ENCODE measurements at regions not wholly inside any gene's neighbourhood (a gene's known extent, or its start where the extent isn't known, plus 50 kb on each side); places are given as distances from the start of the nearest gene placed in this dataset.
A peak's percentile ranks its signal among the peaks of the same experiment; 100 is the strongest.

DNA sequence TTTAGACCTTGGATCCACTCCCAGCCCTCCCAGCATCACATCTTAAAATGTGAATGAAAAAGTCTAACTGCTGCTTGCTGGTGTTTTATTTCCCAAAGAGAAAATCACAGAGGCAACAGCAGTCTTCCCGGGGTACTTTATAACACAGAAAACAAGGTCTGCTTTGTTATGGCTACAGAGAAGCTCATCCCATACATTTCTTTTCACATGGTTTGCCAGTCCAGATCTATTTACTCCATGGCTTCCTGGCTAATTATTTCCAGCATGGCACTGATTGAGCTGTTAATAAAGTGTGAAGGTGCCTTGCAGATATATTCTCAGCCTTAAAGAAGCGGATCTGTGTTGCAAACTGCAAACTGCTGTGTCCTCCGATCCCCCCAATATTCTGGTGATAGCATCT is 466.1 kb upstream of the CFAP20DC start:
- WGBS (ENCODE audit: insufficient coverage): 92% methylated on average over 3 of the region's 3 CpGs
- no peaks in the 10 kb centered on the region for H3K36me3 Mint-ChIP-seq
- H3K9me3 Mint-ChIP-seq: no peaks in the 10 kb centered on the region
- peaks cover 31% of the 10 kb centered on the region in 2 donors for H3K4me1 Mint-ChIP-seq
- intact Hi-C loops (cut with micrococcal nuclease): no loop called here
- Histone ChIP-seq H3K4me3 (ENCODE audit: low read length) (no peak overlapping the region), H3K27me3 (ENCODE audit: control insufficient read depth, insufficient read depth, low read length) (no peaks in the 10 kb centered on the region), H3K36me3 (ENCODE audit: control insufficient read depth, insufficient read depth, low read length) (no peaks in the 10 kb centered on the region), H3K4me1 (ENCODE audit: control insufficient read depth, insufficient read depth, low read length) (peaks cover 8% of the 10 kb centered on the region), H3K9me3 (ENCODE audit: control insufficient read depth, insufficient read depth, low read length) (no peaks in the 10 kb centered on the region), H3K27ac (ENCODE audit: low read length) (no peak overlapping the region)
- DNase-seq: no peak
- no peak overlapping the region for H3K4me3 Mint-ChIP-seq
- no peak overlapping the region for H3K27ac Mint-ChIP-seq
- H3K27me3 Mint-ChIP-seq (ENCODE audit: low read depth in 2 of 2): peaks cover 44 to 78% of the 10 kb centered on the region in 2 donors
- no peak for ATAC-seq
- TF ChIP-seq, protein P1, sequence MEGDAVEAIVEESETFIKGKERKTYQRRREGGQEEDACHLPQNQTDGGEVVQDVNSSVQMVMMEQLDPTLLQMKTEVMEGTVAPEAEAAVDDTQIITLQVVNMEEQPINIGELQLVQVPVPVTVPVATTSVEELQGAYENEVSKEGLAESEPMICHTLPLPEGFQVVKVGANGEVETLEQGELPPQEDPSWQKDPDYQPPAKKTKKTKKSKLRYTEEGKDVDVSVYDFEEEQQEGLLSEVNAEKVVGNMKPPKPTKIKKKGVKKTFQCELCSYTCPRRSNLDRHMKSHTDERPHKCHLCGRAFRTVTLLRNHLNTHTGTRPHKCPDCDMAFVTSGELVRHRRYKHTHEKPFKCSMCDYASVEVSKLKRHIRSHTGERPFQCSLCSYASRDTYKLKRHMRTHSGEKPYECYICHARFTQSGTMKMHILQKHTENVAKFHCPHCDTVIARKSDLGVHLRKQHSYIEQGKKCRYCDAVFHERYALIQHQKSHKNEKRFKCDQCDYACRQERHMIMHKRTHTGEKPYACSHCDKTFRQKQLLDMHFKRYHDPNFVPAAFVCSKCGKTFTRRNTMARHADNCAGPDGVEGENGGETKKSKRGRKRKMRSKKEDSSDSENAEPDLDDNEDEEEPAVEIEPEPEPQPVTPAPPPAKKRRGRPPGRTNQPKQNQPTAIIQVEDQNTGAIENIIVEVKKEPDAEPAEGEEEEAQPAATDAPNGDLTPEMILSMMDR (IDR thresholded peaks at IDR 0.05): no peak

DNA sequence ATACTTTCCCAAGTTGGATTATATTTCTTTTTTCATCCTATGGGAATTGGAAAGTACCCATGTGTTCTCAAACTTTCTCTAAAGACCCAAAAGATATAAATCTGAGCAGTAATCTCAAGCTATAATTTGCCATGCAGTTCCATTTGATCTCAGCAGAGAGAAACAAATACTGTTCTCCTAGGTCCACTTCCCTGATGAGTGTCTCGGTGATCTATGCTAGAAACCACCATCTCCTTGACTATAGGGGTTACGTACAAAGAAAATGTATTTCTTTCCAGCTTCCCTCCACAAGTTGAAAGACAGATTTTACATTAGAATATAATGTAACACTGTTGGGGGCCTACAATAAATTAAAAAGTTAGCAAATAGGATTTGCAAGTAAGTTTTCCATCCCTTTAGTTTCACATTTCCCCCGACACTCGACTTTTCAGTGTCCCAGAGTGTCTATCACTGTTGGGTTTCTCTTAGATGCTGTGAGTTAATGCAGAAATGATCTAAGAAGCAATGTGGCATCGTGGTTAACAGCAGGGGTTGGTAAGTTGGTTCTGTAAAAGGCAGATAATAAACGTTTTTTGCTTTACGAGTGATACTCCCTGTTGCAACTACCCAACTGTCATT is 465.1 kb upstream of the CFAP20DC start:
- Mint-ChIP-seq H3K27ac (peak overlapping the region; percentile 2 to 24), H3K4me1 (peaks cover 31% of the 10 kb centered on the region in 2 donors), H3K36me3 (no peaks in the 10 kb centered on the region), H3K9me3 (no peaks in the 10 kb centered on the region), H3K27me3 (ENCODE audit: low read depth in 2 of 2) (peaks cover 49 to 77% of the 10 kb centered on the region in 2 donors), H3K4me3 (peak overlapping the region; percentile 2)
- peaks cover 8% of the 10 kb centered on the region for H3K4me1 ChIP-seq (ENCODE audit: control insufficient read depth, insufficient read depth, low read length)
- DNase-seq (peak in 1 of 2 donors; percentile 35), ATAC-seq (peak; percentile 74 to 92 (median 90))
- no peaks in the 10 kb centered on the region for H3K36me3 ChIP-seq (ENCODE audit: control insufficient read depth, insufficient read depth, low read length)
- 31% methylated on average over 6 of the region's 7 CpGs for WGBS (ENCODE audit: insufficient coverage)
- TF ChIP-seq, protein P1 (IDR thresholded peaks at IDR 0.05): no peak
- H3K27ac ChIP-seq (ENCODE audit: low read length): no peak overlapping the region
- no peaks in the 10 kb centered on the region for H3K9me3 ChIP-seq (ENCODE audit: control insufficient read depth, insufficient read depth, low read length)
- no peak overlapping the region for H3K4me3 ChIP-seq (ENCODE audit: low read length)
- H3K27me3 ChIP-seq (ENCODE audit: control insufficient read depth, insufficient read depth, low read length): no peaks in the 10 kb centered on the region
- intact Hi-C loops (cut with micrococcal nuclease): no loop called here

DNA sequence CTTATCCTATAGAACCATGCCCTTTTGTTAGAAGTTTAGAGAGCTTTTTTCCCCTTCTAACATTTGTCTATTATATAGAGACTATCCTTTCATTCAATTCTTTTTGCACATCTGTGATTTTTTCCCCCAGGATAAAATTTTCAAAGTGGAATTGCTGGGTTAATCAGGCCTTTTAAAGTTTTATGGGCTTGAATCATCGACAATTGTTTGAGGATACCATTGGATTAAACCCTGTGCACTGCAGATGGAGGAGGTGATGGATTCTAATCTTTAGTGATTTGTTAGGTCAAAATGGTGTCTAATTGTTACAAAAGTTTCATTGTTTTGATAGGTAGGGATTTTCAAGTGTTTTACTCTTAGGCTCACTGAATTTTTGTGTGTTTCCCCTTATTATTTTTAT is 463.7 kb upstream of the CFAP20DC start:
- H3K9me3 Mint-ChIP-seq: no peaks in the 10 kb centered on the region
- TF ChIP-seq, protein P1 (IDR thresholded peaks at IDR 0.05): no peak
- intact Hi-C loops (cut with micrococcal nuclease): no loop called here
- Histone ChIP-seq H3K9me3 (ENCODE audit: control insufficient read depth, insufficient read depth, low read length) (no peaks in the 10 kb centered on the region), H3K27me3 (ENCODE audit: control insufficient read depth, insufficient read depth, low read length) (no peaks in the 10 kb centered on the region), H3K36me3 (ENCODE audit: control insufficient read depth, insufficient read depth, low read length) (no peaks in the 10 kb centered on the region), H3K27ac (ENCODE audit: low read length) (no peak overlapping the region), H3K4me1 (ENCODE audit: control insufficient read depth, insufficient read depth, low read length) (peaks cover 8% of the 10 kb centered on the region), H3K4me3 (ENCODE audit: low read length) (no peak overlapping the region)
- H3K36me3 Mint-ChIP-seq: no peaks in the 10 kb centered on the region
- H3K4me3 Mint-ChIP-seq: no peak overlapping the region
- H3K27me3 Mint-ChIP-seq (ENCODE audit: low read depth in 2 of 2): peaks cover 52 to 87% of the 10 kb centered on the region in 2 donors
- 100% methylated on average over 1 of the region's 1 CpG for WGBS (ENCODE audit: insufficient coverage)
- H3K27ac Mint-ChIP-seq: no peak overlapping the region
- DNase-seq: no peak
- ATAC-seq: no peak
- peaks cover 31% of the 10 kb centered on the region in 2 donors for H3K4me1 Mint-ChIP-seq

DNA sequence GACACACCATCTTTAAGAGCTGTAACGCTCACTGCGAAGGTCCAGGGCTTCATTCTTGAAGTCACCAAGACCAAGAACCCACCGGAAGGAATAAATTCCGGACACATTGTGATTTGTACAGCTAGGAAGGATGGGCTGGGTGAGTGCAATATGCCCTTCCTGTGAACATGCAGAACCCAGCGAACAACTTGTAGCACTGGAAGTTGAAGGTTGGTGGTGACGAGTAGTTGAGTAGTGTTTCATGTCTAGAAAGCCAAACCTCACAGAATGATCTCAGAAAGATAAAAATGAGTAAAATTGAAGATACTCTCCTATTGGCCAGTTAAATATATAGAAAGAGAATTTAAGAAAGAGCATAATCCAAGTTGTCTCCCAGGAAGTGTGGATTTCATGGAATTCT is 462.2 kb upstream of the CFAP20DC start:
- DNase-seq: no peak
- Mint-ChIP-seq H3K9me3 (no peaks in the 10 kb centered on the region), H3K27ac (no peak overlapping the region), H3K4me1 (peaks cover 31% of the 10 kb centered on the region in 2 donors), H3K36me3 (no peaks in the 10 kb centered on the region), H3K27me3 (ENCODE audit: low read depth in 2 of 2) (peaks cover 51 to 83% of the 10 kb centered on the region in 2 donors), H3K4me3 (no peak overlapping the region)
- no peak for ATAC-seq
- Histone ChIP-seq H3K36me3 (ENCODE audit: control insufficient read depth, insufficient read depth, low read length) (no peaks in the 10 kb centered on the region), H3K9me3 (ENCODE audit: control insufficient read depth, insufficient read depth, low read length) (no peaks in the 10 kb centered on the region), H3K27me3 (ENCODE audit: control insufficient read depth, insufficient read depth, low read length) (no peaks in the 10 kb centered on the region), H3K4me3 (ENCODE audit: low read length) (no peak overlapping the region), H3K4me1 (ENCODE audit: control insufficient read depth, insufficient read depth, low read length) (peaks cover 8% of the 10 kb centered on the region), H3K27ac (ENCODE audit: low read length) (no peak overlapping the region)
- intact Hi-C loops (cut with micrococcal nuclease): no loop called here
- TF ChIP-seq, protein P1 (IDR thresholded peaks at IDR 0.05): no peak
- 71% methylated on average over 6 of the region's 6 CpGs for WGBS (ENCODE audit: insufficient coverage)
